Right forelimb (tissue), 1 donor: ENCODE measurements at regions not wholly inside any gene's neighbourhood (a gene's known extent, or its start where the extent isn't known, plus 50 kb on each side); places are given as distances from the start of the nearest gene placed in this dataset.

Source experiments
- DNase-seq: peaks from one replicate; pipeline ENCODE4 v3.0.0-alpha.2; 2018

DNA sequence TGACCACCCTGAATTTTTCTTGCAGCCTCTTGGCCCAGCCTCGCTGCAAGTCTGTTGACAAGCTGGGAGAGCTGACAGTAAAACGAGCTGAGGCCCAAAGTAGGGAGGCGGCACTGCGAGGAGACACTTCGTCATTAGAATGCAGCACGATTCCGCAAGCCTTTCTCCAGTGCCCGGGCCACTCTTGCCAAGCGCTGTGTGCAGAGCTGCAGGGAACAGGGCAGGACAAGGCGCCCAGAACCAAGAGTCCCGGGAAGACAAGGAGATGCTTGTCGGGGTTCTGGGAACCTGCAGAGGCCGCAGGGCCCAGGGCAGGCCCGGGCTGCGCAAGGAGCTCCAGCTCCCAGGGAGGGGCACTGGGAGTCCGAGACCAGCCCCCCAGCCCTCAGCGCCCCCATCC lies 187.1 kb downstream of the BCOR start:
- DNase-seq, result no peak

DNA sequence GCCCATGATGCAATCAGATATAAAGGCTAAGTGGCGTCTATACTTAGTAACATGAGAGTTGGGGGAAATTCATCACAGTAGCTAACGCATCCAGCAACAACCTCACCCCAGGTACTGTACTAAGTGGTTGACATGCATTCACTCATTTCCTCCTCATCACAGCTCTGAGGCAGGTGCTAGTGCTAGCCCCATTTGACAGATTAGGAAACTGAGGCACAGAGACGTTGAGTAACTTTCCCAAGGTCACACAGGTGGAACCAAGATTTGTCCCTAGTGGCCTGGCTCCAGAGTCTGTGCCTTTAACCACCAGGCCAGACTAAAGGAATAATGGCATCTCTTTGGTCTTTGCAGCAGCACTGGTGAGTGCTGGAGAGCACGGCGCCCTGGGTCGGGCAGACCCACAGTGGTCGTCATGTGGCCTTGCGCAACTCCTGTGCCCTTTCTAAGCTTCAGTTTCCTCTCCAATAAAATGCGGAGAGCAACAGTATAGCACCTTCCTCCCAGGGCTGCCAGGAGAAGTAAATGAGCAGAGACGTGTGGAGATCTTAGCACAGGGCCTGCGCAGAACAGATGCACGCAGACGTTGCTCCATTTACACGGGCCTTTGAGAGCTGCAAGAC lies 186.4 kb downstream of the BCOR start:
- DNase-seq, result no peak

GRCh38 chrX:39912126-39912525 lies 185.6 kb downstream of the BCOR start:
- no peak for DNase-seq

DNA sequence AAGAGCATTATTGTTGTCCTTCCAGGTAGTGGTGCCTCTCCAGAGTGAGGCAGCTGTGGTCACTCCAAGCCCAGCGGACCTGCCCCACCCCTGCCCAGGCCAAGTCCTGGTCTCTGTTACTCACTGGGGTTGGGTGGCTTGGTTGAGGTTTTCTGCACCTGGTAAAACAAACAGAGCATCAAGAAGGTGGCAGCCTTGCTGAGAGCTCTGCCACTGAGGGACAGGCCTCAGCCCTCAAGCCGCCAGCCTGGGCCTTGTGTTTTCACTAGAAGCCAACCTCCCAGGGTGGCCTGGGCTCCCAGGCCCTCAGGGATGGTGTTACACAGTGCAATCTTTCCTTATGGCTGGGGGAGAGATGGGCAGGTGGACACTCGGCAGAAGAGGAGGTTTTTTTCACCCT lies 182.7 kb downstream of the BCOR start:
- no peak for DNase-seq

GRCh38 chrX:39915596-39915995 lies 182.2 kb downstream of the BCOR start:
- DNase-seq, result no peak

DNA sequence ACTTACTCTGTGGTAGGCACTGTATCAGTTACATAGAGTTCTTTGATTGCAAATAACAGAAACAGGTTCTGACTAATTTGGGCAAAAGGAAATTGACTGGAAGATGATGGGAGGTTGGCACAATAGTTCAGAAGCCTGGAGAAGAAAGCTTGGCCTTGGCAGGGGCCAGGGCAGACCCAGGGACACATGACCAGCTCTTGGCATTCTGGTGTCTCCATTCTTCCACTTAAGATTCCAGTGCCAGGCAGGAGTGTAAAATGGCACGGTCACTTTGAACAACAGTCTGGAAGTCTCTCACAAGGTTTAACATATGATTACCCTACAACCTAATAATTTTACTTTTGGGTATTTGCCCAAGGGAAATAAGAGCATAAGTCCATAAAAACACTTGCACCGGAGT lies 175.9 kb downstream of the BCOR start:
- DNase-seq, result no peak

GRCh38 chrX:39922488-39922887 lies 175.3 kb downstream of the BCOR start:
- DNase-seq, result no peak

DNA sequence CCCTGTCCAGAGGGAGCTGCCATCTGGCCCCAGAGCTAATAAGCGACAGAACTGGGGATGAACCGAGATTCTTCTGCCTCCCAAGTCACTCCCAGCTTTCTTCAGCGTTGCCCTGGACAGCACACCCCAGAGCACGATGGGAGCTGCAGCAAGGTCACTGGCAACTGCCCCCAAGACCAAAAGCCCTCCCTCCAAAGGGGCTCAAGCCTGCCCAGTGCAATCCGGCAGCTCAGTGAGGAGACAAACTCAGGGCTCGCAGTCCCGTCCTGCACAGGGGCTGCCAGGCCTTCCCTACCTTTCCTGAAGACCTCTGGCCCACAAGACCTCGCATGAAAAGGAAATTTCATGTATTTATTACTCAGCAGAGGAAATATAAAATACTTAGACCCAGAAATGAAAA lies 174.8 kb downstream of the BCOR start:
- DNase-seq, result no peak

GRCh38 chrX:39927380-39927779 lies 170.4 kb downstream of the BCOR start:
- DNase-seq, result no peak

DNA sequence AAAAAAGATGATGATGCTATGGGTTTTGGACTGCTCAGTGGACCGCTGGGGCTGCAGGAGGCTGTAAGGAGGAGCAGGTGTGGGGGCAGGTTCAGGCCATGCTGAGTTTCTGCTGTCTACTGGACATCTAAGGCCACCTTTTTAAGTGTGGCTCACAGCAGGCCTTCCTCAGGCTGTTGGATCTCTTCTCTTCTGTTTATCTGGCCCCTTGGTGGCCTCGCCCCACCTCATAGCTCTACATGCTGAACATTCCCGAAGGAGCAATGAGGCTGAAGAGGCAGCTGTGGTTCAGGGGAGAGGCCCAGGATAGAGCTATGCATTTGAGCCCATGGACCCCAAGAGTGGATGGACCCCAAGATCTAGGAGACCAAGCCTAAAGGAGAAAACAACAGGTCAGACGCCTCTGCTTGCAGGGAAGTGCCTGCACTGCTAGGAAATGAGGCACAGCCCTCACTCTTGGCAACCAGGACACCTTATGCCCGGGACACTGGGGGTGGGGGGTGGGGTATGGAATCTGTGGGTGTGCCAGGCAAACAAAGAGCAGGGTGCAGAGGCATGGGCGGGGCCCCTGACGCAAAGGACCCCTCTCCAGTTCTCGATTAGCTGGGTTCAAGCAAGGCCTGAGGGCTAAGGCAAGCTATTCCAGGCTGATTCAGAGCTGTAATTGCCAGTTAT lies 168.9 kb downstream of the BCOR start:
- DNase-seq, result no peak

DNA sequence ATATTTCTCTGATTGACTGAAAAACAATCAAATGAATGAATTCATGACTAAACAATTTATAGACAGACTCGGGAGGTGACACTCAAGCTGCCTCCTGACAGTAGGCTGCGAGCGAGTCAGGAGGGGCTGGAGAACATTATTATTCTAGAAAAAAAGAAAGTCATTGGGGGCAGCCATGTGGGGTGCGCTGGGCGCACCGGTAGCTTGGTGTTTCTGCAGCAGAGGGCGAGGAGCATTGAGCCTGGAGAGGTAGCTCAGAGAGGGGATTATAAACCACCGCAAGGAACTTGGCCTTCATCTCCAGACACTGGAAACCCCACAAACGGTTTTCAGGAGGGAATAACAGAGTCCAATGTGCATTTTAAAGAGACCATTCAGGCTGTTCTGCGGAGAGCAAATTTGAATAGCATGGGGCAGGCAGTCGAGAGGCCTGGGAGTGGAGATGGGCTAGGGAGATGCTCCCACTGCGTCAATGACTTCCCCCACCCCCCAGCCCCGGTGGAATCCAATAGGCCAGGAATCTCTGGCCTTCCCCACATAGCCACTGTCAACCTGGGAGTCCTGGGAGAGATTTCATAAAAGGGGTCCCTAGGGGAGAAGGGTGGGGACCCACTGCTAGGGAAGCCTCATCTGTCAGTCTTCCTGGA lies 168.3 kb downstream of the BCOR start:
- no peak for DNase-seq

- DNase-seq, result no peak
Measured at GRCh38 chrX:39930786-39931528, 166.8 kb downstream of the BCOR start.

DNA sequence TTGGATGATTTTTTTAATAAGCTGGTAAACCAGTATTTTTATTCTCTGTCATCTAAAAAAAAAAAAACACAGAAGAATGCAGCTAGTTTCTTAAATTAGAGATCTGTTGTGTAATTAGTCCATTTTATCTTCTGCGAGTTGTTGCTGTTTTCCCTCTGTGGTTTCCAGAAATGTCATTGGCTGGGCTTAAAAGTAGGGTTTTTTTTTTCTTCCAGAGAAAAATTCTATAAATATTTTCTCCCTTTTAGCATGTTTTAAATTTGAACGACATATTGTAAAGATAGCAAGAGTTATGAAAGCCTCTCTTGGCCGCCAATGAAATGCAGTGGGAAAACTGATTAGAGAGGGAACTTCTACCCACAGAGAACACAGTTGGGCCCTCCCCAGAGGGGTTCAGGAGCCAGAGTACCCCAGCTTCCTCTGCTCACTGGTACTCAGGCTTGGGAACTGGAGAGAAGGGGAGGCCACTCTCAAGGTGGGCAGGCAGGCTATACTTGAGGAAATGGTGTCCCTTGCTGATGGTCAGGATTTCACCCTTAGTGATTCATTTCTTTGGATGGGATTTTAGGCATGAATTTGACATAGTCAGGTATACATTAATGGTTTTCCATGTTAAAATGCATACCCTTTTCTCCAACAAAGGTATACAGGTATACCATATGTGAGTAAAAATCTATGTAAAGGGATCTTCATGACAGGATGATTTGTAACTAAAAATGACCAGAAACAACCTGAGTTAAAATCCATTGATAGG lies 166.1 kb downstream of the BCOR start:
- DNase-seq, result no peak

GRCh38 chrX:39935411-39936064 lies 162.2 kb downstream of the BCOR start:
- DNase-seq, result no peak

DNA sequence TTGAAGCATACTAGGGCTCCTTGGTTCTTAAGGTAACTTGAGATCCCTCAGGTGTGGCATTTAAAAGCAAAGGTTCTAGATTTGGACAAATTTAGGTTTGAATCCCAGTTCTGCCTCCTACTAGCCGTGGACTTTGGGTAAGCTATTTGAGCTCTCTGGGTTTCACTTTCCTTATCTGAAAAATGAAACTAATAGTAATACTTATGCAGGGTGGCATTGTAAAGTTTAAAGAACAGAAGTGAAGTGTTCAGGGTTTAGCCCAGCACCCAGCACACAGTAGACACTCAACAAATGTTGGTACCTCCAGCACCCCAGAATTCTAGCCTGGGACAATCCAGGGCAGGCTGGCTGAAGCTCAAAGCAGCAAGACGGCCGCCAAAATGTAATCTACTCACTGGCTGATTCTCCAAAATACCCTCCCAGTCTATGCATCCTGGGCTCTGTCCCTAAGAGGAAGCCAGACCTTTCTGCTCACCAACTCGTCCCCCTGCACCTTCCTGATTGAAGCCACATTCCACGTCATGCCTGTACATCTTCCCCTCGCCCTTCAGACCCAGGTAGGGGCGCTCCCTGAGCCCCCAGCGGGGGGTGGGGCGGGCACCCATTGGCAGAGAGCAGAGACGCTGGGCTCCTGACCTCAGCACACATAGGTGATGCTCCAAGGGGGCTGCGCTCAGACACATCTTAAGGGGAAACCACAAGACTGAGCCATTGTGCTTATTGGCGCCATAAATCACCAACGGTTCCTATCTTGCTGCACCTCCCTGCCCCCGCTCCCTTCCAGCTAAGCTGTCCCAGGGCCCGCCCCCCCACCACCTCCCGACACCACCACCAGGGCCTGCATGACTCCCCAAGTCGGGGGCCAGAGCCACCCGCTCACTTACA lies 160.6 kb downstream of the BCOR start:
- no peak for DNase-seq

- DNase-seq, result no peak
Measured at GRCh38 chrX:39938466-39938865, 159.3 kb downstream of the BCOR start.

DNA sequence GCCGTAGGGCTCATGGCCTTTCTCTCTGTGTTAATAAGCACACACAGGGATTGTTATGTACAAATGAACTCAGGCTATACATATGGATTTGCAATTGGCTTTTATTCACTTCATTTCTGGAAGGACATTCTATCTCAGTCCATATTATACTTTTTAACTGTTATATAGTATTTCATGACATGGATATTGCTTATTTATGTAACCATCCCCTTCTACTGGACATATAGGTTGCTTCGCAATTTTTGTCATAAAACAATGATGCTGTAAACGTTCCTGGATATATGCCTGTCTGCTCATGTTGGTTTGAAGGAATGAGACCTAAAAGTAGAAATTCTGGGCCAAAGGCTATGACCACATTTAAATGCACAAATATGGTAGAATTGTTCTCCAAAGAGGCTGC lies 158.1 kb downstream of the BCOR start:
- no peak for DNase-seq

GRCh38 chrX:39941332-39941920 lies 156.3 kb downstream of the BCOR start:
- no peak for DNase-seq

DNA sequence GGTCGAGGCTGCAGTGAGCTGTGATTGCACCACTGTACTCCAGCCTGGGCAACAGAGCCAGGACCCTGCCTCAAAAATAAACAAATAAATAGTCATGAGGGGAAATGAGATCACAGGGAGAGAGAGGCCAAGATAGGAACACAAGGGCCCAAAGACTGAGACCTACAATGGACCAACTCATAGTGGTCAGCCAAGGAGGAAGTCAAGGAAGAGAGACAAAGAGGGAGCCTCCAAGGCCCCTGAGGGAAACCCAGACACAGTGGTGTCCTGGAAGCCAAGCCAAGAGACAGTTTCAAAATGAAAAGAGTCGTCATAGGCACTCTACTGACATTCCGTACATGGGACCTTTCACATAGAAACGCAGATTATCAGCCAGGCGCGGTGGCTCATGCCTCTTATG lies 153.3 kb downstream of the BCOR start:
- DNase-seq, result no peak

DNA sequence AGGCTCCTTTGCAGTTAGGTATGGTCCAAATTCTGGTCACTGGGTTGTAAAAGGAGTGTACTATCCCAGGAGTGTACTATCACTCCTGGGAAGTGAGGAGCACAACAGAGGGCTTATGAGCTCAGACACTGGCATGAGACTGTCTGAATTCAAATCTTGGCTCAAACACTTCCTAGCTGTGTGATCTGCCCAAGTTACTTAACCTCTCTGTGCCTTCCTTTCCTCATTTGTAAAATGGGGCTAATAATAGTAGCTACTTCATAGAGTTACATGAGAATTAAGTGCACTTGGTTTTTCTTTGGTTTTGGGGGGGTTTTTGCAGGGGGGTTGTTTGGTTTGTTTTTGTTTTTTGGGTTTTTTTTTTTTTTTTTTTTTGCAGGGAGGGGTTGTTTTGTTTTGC lies 152.0 kb downstream of the BCOR start:
- DNase-seq, result no peak

DNA sequence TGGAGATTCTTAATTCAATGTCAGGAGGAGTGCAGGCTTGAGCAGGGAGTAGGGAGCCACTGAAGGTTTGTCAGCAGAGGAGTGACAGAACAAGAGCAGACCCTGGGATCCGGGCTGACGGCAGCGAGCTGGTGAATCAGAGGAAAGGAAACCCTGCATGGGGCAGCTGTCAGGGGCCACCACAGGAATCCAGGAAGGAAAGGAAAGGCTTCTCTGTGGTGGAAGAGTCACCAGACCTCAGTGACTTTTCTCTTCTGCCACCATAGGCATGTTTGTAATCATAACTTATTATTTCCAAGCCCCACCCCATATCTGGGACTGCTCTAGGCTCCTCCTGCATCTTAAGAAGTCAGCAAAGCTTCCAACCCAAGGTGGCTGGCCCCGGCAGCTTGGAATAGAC lies 150.9 kb downstream of the BCOR start:
- DNase-seq, result no peak
